WTC11 (cell line): ENCODE measurements at regions not wholly inside any gene's neighbourhood (a gene's known extent, or its start where the extent isn't known, plus 50 kb on each side); places are given as distances from the start of the nearest gene placed in this dataset.

Experiments
- ATAC-seq: fragments of 200-7000 bp; cut with Tn5 transposase; 2 replicates; pipeline ENCODE4 v1.10.0; 2021; ENCODE audit warnings: mild to moderate bottlenecking, moderate library complexity
- CTCF ChIA-PET: fragments of 300-600 bp; sonication (Branson Sonifier 250); formaldehyde crosslinking; loops from one replicate; lab custom pipeline; 2021; ENCODE audit warnings: antibody characterized with exemption; lab: Charles Lee
- POLR2A ChIA-PET: fragments of 350-600 bp; sonication (Branson Sonifier 250); formaldehyde crosslinking; loops from one replicate; lab custom pipeline; 2021; ENCODE audit warnings: antibody characterized with exemption; lab: Charles Lee
- DNase-seq: peaks from one replicate; pipeline ENCODE4 v3.0.0; 2021; ENCODE audit warnings: low spot score
- H3K27ac Mint-ChIP-seq: 2 replicates; pipeline ENCODE4 v1.8.0; 2021; ENCODE audit warnings: mixed read lengths
- H3K27me3 Mint-ChIP-seq: 2 replicates; pipeline ENCODE4 v1.8.0; 2021; ENCODE audit warnings: low read depth, mild to moderate bottlenecking, moderate library complexity, mixed read lengths
- H3K36me3 Mint-ChIP-seq: 2 replicates; pipeline ENCODE4 v1.8.0; 2021; ENCODE audit warnings: mixed read lengths
- H3K4me1 Mint-ChIP-seq: 2 replicates; pipeline ENCODE4 v1.8.0; 2022; ENCODE audit warnings: mixed read lengths
- H3K4me3 Mint-ChIP-seq: 2 replicates; pipeline ENCODE4 v1.8.0; 2021; ENCODE audit warnings: mild to moderate bottlenecking, moderate library complexity, mixed read lengths
- H3K9me3 Mint-ChIP-seq: 2 replicates; pipeline ENCODE4 v1.8.0; 2021; ENCODE audit warnings: mixed read lengths
- AR ChIP-seq: fragments of 250-450 bp; sonication (Bioruptor Pico); IDR thresholded peaks from 2 replicates; pipeline ENCODE4 v1.9.0; 2021; ENCODE audit warnings: mild to moderate bottlenecking
- ATF2 ChIP-seq: sonication (generic); formaldehyde crosslinking; IDR thresholded peaks from 2 replicates; pipeline ENCODE4 v1.8.1; 2022; ENCODE audit warnings: low read depth, missing genetic modification reagents, borderline replicate concordance
- CTCF ChIP-seq: fragments of 200-600 bp; IDR thresholded peaks from 2 replicates; pipeline ENCODE4 v1.8.0; 2022; ENCODE audit warnings: antibody characterized with exemption
- ETV6 ChIP-seq: sonication (generic); formaldehyde crosslinking; IDR thresholded peaks from 2 replicates; pipeline ENCODE4 v1.8.1; 2022; ENCODE audit warnings: mild to moderate bottlenecking, missing genetic modification reagents
- IRF1 ChIP-seq: sonication (generic); formaldehyde crosslinking; IDR thresholded peaks from 2 replicates; pipeline ENCODE4 v1.8.0; 2023; ENCODE audit warnings: missing genetic modification reagents
- JAZF1 ChIP-seq: fragments of 250-450 bp; sonication (Bioruptor Pico); IDR thresholded peaks from 2 replicates; pipeline ENCODE4 v1.9.0; 2021; ENCODE audit warnings: moderate library complexity, mild to moderate bottlenecking, inconsistent platforms
- MXD4 ChIP-seq: fragments of 250-450 bp; sonication (Bioruptor Pico); IDR thresholded peaks from 2 replicates; pipeline ENCODE4 v1.8.0; 2021; ENCODE audit warnings: mild to moderate bottlenecking, moderate library complexity, borderline replicate concordance
- NFE2L1 ChIP-seq: sonication (generic); formaldehyde crosslinking; IDR thresholded peaks from 2 replicates; pipeline ENCODE4 v1.8.1; 2023; ENCODE audit warnings: missing genetic modification reagents
- NR2C2 ChIP-seq: sonication (generic); formaldehyde crosslinking; IDR thresholded peaks from 2 replicates; pipeline ENCODE4 v1.8.0; 2022; ENCODE audit warnings: mild to moderate bottlenecking, missing genetic modification reagents
- OVOL2 ChIP-seq: fragments of 250-450 bp; sonication (Bioruptor Pico); IDR thresholded peaks from 2 replicates; pipeline ENCODE4 v1.9.0; 2021; ENCODE audit warnings: mild to moderate bottlenecking, borderline replicate concordance
- PREB ChIP-seq: sonication (generic); formaldehyde crosslinking; IDR thresholded peaks from 2 replicates; pipeline ENCODE4 v1.8.1; 2022; ENCODE audit warnings: mild to moderate bottlenecking, missing genetic modification reagents, moderate library complexity, borderline replicate concordance
- TP53 ChIP-seq: sonication (generic); formaldehyde crosslinking; IDR thresholded peaks from 2 replicates; pipeline ENCODE4 v1.8.1; 2023; ENCODE audit warnings: mild to moderate bottlenecking, missing genetic modification reagents
- ZBTB21 ChIP-seq: sonication (generic); formaldehyde crosslinking; IDR thresholded peaks from 2 replicates; pipeline ENCODE4 v1.8.1; 2023; ENCODE audit warnings: mild to moderate bottlenecking, missing genetic modification reagents, borderline replicate concordance
- ZBTB43 ChIP-seq: sonication (generic); formaldehyde crosslinking; IDR thresholded peaks from 2 replicates; pipeline ENCODE4 v1.8.1; 2023; ENCODE audit warnings: mild to moderate bottlenecking, missing genetic modification reagents
- ZNF219 ChIP-seq: sonication (generic); formaldehyde crosslinking; IDR thresholded peaks from 2 replicates; pipeline ENCODE4 v1.8.0; 2023; ENCODE audit warnings: missing genetic modification reagents, mild to moderate bottlenecking, borderline replicate concordance
- ZNF416 ChIP-seq: fragments of 250-450 bp; sonication (Bioruptor Pico); IDR thresholded peaks from 2 replicates; pipeline ENCODE4 v1.9.0; 2021; ENCODE audit warnings: mild to moderate bottlenecking, inconsistent platforms
- ZNF423 ChIP-seq: fragments of 250-450 bp; sonication (Bioruptor Pico); IDR thresholded peaks from 2 replicates; pipeline ENCODE4 v2.1.2; 2022; ENCODE audit warnings: mild to moderate bottlenecking, moderate library complexity
- ZSCAN18 ChIP-seq: fragments of 250-450 bp; sonication (Bioruptor Pico); IDR thresholded peaks from 2 replicates; pipeline ENCODE4 v2.1.2; 2022; ENCODE audit warnings: mild to moderate bottlenecking, moderate library complexity

GRCh38 chr11:11770296-11770695 lies 71.5 kb upstream of the USP47 start (continued):
- TF ChIP-seq IRF1 (CRISPR knock-in tag) (no peak), JAZF1 (CRISPR knock-in tag) (no peak), AR (CRISPR knock-in tag) (no peak), ZBTB21 (no peak)
- TF ChIP-seq, all 79 proteins: peak for 0

GRCh38 chr11:11769782-11770181 lies 72.0 kb upstream of the USP47 start:
- no peak for ATAC-seq
- ChIA-PET CTCF (no interaction called here), POLR2A (no interaction called here)
- H3K4me1 Mint-ChIP-seq = no peaks in the 10 kb centered on the region
- no peak for DNase-seq
- H3K27me3 Mint-ChIP-seq = peaks cover 3% of the 10 kb centered on the region
- no peaks in the 10 kb centered on the region for H3K36me3 Mint-ChIP-seq
- no peak overlapping the region for H3K27ac Mint-ChIP-seq
- TF ChIP-seq MXD4 (CRISPR knock-in tag) (no peak), ZSCAN18 (no peak), ZNF416 (CRISPR knock-in tag) (no peak), ATF2 (no peak), CTCF (no peak), NFE2L1 (no peak), ZBTB43 (CRISPR knock-in tag) (no peak), NR2C2 (CRISPR knock-in tag) (no peak), PREB (no peak), TP53 (CRISPR knock-in tag) (no peak), ZNF423 (CRISPR knock-in tag) (no peak), OVOL2 (CRISPR knock-in tag) (no peak), ETV6 (CRISPR knock-in tag) (no peak), ZNF219 (CRISPR knock-in tag) (no peak)
- H3K4me3 Mint-ChIP-seq = no peak overlapping the region
- H3K9me3 Mint-ChIP-seq = peaks cover 5% of the 10 kb centered on the region
